Urothelium cell line (cell line): ENCODE measurements at regions not wholly inside any gene's neighbourhood (a gene's known extent, or its start where the extent isn't known, plus 50 kb on each side); places are given as distances from the start of the nearest gene placed in this dataset.
"Not testable (repeated sequence)": the region's sequence is repeated elsewhere in the genome, so short reads cannot be mapped to it uniquely, and the experiment has no call there.

Experiments used
- DNase-seq: peaks from one replicate; pipeline ENCODE4 v3.0.0; 2011; ENCODE audit warnings: low spot score, mixed read lengths
- FAIRE-seq: peaks from 2 replicates; lab custom pipeline; 2011; peaks lifted over from hg19 to GRCh38; lab: Jason Lieb, UNC

DNA sequence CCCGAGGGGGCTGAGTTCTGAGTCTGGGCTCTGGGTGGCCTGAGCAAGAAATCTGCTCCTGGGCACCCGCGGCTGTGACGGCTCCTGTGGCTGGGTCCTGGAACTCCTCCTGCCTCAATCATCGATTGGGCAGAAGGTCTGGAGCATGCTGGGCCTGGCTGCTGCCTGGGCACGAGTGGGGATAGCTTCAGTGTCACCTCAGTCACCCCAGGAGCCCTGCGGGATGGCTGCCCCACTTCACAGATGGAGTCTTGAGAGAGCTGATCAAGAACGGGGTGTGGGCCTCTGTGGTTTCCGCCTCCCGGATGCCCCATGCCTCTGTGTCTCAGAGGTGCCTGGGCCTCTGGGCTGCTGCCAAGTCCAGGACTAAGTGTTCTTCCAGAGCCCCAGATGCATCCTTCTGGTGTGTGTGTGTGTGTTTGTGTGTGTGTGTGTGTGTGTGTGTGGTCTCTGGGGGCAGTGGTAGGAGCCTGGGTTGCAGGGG lies 185.6 kb upstream of the C14orf180 start:
- FAIRE-seq (no peak), DNase-seq (no peak)

DNA sequence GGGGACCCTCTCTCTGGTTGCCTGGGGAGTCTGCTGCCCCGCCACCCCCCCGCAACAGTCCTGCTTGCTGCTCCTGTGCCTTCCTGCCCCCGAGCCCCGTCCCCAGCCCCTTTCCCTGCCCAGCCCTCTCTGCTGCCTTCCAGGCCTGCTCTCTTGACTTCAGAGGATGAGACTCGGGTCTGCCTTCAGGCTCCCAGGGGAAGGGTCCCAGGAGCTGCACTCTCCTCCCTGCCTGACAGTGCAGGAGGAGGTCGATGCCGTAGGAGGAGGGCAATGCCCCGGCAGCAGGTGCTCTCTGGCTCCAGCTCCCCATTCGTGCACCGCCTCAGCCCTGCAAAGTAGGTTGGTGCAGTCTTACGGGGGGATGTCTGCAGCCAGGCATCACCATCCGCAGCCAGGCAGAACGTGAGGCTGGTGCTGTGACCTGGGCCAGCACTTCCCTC lies 185.1 kb upstream of the C14orf180 start:
- DNase-seq (no peak), FAIRE-seq (no peak)

- FAIRE-seq (no peak), DNase-seq (no peak)
These were observed 184.3 kb upstream of the C14orf180 start for GRCh38 chr14:104395276-104395675.

- FAIRE-seq, result no peak
- DNase-seq, result no peak
These were observed 183.5 kb upstream of the C14orf180 start for GRCh38 chr14:104395941-104396681.

- DNase-seq (no peak), FAIRE-seq (no peak)
These were observed 182.7 kb upstream of the C14orf180 start for GRCh38 chr14:104396682-104397470.

DNA sequence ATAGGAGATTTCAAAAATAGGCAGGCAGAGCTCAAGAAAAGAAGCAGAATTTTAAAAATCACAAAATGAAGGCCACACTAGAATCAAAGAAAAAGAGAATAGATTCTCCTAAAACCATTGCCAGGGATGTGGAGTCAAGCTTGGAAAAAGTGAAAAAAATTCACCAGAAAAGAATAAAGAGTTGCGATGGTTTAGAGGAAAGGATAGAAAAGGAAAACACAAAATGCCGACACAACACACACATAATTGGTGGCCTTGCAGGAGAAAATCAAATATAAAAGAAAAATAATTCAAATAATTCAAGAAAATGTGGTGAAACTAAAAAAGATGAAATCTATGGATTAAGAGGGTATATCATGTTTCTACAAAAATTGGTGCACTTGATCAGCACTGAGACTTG lies 181.6 kb upstream of the C14orf180 start:
- DNase-seq, result no peak
- no peak for FAIRE-seq

DNA sequence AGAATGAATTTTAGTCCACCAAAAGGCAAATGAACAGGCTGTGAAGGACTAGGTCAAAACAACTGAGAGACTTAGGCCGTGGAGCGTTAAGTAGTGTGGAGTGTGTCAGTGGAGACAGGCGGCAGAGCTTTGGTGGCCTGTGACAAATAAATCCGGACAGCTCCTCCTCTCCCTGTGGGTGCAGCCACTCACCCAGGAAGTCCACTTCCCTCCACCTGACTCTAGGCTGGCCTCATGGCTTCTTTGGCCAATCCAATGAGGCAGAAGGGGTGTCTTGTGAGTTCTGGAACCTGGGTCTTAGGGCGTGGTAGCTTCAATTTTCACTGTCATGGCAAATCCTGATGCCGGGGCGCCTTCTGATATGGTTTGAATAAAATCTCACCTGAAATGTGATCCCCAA lies 180.9 kb upstream of the C14orf180 start:
- no peak for DNase-seq
- FAIRE-seq, result no peak

DNA sequence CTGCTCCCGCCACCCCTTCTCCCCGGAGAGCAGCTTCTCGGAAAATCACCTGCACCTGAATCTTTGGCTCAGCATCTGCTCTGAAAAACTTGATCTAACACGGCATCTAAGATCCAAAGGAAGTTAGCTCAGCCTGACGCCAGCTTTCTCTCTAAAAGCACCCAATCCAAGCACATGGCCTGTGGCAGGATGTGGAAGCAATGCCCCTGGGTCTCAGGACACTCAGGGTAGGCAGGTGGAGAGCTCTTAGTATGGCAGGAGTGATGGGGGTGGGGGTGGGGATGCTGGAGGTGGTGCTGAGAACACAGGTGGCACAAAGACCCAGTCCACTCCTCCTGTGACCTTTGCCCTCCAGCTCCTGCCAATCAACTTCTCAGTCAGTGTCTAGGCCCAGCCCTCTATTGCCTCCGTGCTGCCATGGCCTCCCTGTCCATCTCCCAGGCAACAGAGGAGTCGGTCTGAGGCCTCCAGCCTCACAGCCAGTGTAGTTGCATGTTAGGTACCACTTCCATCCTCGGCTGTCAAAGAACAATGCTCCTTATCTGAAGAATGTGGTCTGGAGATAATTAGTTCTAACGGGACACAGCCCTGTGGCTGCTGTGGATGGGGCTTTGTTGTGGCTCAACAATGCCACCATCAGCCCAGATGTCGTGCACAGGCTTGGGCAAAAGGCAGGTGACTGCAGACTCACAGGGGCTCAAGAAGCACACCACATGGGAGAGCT lies 180.0 kb upstream of the C14orf180 start:
- FAIRE-seq, result no peak
- DNase-seq, result no peak

GRCh38 chr14:104400355-104400754 lies 179.2 kb upstream of the C14orf180 start:
- no peak for FAIRE-seq
- no peak for DNase-seq

- FAIRE-seq (no peak), DNase-seq (no peak)
These were observed 177.8 kb upstream of the C14orf180 start for GRCh38 chr14:104401785-104402184.

- DNase-seq, FAIRE-seq: not testable (repeated sequence)
These were observed 177.3 kb upstream of the C14orf180 start for GRCh38 chr14:104402303-104402702.

DNA sequence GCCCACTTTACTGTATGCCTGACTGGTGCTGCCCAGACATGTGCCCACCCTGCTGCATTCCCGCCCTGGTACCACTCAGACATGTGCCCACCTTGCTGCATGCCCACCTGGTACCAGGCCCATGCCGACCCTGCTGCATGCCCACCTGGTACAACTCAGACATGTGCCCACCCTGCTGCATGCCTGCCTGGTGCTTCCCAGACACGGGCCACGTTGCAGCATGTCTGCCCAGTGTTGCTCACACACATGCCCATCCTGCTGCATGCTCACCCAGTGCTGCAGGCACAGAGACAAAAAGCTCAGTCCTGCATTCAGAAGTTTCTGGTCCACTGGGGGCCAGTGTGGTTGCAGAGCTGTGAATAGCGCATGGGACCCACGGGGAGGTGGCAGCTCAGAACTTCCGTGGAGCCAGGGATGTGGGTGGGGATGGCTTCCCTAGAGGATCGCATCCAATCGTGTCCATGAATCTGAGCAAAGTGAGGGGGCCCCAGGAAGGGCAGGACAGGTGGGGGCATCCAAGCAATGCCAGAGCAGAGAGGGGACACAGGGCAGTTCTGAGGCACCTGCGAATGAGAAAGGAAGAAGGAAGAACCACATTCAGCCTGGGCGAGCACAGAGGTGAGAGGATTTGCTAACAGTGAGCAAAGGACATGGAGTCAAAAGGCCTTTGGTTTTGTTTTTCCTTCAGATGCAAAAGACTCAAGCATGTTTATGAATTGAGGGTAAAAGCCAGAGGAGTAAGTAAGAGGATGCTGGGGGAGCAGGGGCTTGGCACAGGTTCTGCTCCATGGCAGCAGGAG lies 175.9 kb upstream of the C14orf180 start:
- DNase-seq (no peak), FAIRE-seq (no peak)

DNA sequence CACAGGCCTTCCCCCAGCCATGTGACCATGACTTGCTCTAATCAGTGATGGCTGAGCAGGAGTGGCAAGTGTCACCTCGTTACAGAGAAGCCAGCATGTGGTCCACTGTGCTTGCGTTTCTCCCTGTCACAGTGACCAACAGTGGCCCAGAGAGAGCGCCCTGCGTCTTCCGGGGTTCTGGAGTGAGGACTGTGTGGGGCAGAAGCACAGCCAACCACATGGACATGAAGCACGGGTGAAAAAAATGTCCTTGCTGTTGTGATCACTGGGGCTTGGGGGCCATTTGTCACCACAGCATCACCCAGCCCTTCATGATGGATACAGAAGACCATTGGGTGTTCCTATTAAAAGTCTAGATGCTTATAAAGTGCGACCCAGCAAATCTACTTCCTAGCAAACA lies 174.6 kb upstream of the C14orf180 start:
- DNase-seq (no peak), FAIRE-seq (no peak)

DNA sequence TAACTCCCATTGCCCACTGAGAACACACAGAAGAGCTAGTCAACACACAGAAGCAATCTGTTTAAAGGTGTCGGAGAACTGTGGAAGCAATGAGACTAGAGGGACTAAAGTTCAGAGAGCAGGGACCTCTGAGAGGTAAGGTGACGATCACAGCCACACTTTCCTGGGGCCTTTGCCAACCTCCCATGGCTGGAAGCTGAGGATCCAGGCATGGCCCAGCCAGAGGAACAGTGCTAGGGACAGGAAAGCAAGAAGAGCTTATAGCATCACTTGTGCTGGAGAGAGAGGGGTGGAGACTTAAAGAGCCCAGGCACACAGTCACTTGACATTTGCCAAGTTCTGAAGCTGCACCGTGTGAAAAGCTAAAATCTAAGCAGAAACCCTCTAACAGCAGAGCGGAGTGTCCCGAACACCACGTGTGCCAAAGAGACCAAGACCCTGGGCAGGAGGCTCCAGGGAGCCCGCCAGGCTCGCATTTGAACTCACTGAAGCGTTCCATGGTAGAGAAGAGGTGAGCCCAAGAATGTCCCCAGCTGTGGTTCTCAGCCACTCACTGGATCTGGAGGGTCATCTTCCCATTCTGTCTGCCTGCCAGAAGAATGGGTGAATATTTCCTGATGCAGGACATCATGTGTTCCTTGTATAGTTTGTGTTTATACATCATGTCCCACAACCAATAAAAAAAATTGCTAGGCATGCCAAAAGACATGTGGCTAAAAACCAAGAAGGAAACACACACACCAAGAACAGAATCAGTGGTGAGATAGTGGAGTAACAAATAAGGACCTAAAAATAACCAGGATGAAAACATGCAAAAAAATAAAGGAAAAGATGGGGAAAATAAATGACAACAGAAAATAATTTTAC lies 174.0 kb upstream of the C14orf180 start:
- DNase-seq (no peak), FAIRE-seq (no peak)

- no peak for FAIRE-seq
- DNase-seq, result no peak
These were observed 172.7 kb upstream of the C14orf180 start for GRCh38 chr14:104406831-104407230.

DNA sequence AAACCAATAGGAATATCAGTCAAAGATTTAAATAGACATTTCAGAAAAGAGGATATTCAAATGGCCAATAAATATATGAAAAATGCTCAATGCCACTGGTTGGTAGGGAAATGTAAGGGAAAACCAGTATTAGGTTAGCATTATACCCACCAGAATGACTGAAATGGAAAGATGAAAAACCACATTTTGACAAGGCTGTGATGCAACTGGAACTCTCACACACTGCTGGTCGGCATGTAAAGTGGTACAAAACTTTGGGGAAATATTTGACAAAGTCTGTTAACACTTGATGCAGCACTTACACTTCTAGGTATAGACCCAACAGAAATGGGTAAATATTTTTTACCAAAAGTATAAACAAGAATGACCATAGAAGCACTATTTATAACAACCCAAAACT lies 163.2 kb upstream of the C14orf180 start:
- no peak for FAIRE-seq
- DNase-seq, result no peak

DNA sequence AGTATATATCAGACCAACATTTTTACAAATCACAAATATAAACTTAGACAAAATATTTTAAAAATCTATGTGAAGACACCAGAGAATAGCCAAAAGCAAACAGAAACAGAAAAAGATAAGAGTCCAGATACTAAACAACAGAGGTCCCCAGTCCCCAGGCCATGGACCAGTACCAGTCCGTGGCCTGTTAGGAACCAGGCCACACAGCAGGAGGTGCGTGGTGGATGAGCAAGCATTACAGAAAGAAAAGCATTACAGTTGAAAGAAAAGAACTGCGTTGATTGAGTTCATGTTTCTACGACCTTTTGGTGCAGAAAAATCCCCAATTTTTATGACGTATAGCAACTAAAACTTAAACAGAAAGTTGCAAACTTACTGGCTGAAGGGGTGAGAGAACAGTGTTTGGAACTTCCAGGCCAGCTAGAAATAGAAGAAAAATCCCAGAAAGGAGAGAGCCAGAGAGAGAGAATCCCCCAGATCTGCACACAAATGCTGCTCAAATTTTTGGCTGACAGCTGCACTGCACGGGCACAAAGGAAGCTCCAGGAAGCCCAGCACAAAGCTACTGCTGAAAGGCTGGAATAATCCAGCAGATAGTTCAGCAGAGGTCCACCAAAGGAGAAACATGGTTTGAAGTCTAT lies 159.6 kb upstream of the C14orf180 start:
- DNase-seq, result no peak
- no peak for FAIRE-seq

DNA sequence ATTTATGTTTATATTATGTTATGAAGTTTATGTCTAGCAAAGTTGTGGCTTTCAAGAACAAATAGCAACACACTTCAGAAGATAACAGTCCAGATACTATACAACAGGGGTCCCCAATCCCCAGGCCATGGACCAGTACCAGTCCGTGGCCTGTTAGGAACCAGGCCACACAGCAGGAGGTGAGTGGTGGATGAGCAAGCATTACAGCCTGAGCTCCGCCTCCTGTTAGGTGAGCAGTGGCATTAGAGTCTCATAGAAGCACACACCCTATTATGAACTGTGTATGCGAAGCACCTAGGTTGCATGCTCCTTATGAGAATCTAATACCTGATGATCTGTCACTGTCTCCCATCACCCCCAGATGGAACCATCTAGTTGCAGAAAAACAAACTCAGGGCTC lies 159.0 kb upstream of the C14orf180 start:
- FAIRE-seq, DNase-seq: not testable (repeated sequence)

GRCh38 chr14:104420990-104421389 lies 158.6 kb upstream of the C14orf180 start:
- FAIRE-seq, result no peak

More at GRCh38 chr14:104420990-104421389, 158.6 kb upstream of the C14orf180 start:
- DNase-seq, result no peak
